LNCaP clone FGC (cell line): ENCODE measurements at regions not wholly inside any gene's neighbourhood (a gene's known extent, or its start where the extent isn't known, plus 50 kb on each side); places are given as distances from the start of the nearest gene placed in this dataset.
"Not testable (repeated sequence)": the region's sequence is repeated elsewhere in the genome, so short reads cannot be mapped to it uniquely, and the experiment has no call there.

ENCODE experiments used
- DNase-seq: peaks from one replicate; pipeline ENCODE4 v3.0.0-alpha.2; 2011; ENCODE audit warnings: low read depth
- H3K4me3 ChIP-seq: 2 replicates; pipeline ENCODE4 v1.5.1; 2011; ENCODE audit warnings: mild to moderate bottlenecking, low read depth, low read length, control low read depth
- TF ChIP-seq, protein P1 (sequence below): IDR thresholded peaks from 2 replicates; pipeline ENCODE4 v1.5.1; 2012; ENCODE audit warnings: mild to moderate bottlenecking; ENCODE audit not compliant: control insufficient read depth, insufficient read depth; ENCODE audit errors: extremely low read depth

DNA sequence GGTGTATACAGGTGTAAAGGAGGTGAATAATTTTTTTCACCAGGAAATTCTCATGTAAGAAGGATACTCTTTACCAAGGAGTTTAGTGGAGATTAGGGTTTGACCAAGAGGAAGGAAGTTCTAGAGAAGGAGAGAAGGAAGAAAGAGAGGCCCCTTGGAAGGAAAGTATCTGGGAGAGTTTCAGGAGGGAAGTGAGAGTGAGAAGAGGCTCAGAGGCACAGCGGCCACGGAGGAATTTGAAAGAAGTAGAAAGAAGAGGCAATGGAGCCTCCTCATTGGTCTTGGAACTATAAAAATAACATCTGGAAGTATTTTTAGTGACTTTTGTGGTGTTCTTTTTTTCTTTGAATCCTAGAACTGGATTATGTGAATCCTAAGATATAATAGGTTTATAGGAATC is 50.8 kb upstream of the MCUR1 start:
- no peak overlapping the region for H3K4me3 ChIP-seq
- no peak for DNase-seq
- TF ChIP-seq, protein P1, sequence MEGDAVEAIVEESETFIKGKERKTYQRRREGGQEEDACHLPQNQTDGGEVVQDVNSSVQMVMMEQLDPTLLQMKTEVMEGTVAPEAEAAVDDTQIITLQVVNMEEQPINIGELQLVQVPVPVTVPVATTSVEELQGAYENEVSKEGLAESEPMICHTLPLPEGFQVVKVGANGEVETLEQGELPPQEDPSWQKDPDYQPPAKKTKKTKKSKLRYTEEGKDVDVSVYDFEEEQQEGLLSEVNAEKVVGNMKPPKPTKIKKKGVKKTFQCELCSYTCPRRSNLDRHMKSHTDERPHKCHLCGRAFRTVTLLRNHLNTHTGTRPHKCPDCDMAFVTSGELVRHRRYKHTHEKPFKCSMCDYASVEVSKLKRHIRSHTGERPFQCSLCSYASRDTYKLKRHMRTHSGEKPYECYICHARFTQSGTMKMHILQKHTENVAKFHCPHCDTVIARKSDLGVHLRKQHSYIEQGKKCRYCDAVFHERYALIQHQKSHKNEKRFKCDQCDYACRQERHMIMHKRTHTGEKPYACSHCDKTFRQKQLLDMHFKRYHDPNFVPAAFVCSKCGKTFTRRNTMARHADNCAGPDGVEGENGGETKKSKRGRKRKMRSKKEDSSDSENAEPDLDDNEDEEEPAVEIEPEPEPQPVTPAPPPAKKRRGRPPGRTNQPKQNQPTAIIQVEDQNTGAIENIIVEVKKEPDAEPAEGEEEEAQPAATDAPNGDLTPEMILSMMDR = no peak

DNA sequence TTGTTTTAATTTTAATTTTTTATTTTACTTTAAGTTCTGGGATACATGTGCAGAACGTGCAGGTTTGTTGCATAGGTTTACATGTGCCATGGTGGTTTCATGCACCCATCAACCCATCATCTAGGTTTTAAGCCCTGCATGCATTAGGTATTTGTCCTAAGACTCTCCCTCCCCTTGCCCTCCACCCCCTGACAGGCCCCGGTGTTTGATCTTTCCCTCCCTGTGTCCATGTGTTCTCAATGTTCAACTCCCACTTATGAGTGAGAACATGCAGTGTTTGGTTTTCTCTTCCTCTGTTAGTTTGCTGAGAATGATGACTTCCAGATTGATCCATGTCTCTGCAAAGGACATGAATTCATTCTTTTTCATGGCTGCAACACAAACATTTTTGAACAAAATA is 50.3 kb upstream of the MCUR1 start:
- not testable (repeated sequence) for DNase-seq, H3K4me3 ChIP-seq
